GM18951 (cell line): ENCODE measurements at regions not wholly inside any gene's neighbourhood (a gene's known extent, or its start where the extent isn't known, plus 50 kb on each side); places are given as distances from the start of the nearest gene placed in this dataset.

Source experiments
- POLR2A ChIP-seq: IDR thresholded peaks from 4 replicates; pipeline ENCODE4 v1.6.1; 2011; ENCODE audit warnings: mild to moderate bottlenecking; ENCODE audit not compliant: insufficient read length, insufficient read depth; ENCODE audit errors: extremely low read depth
- in situ Hi-C: fragments of 300-500 bp; cut with MboI; formaldehyde crosslinking; loops from one replicate; pipeline ENCODE4 v1.12.0; 2022; ENCODE audit warnings: low sequenced_read_pairs, mixed read lengths, inconsistent platforms; ENCODE audit not compliant: unreplicated experiment

- TF ChIP-seq POLR2A, result no peak
- in situ Hi-C loops, result no loop called here
Observed at GRCh38 chr4:175378372-175378771, 433.7 kb downstream of the GPM6A start.

DNA sequence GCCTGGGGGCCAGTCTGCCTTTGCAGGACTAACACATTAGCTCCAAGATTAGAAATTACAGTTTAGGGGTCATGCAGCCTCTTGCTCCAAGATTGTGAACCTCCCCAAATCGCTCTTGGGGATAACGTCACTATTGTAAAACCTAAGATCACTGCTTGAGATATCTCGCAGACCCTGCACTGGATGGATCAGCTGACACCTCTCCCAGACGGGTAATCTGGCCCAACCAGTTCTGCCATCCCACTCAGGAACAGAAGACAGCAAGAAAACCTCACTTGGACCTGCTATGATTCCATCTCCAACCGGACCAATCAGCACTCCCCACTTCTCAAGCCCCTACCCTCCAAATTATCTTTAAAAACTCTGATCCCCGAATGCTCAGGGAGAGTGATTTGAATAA lies 431.2 kb downstream of the GPM6A start:
- in situ Hi-C loops, result no loop called here
- TF ChIP-seq POLR2A, result no peak

DNA sequence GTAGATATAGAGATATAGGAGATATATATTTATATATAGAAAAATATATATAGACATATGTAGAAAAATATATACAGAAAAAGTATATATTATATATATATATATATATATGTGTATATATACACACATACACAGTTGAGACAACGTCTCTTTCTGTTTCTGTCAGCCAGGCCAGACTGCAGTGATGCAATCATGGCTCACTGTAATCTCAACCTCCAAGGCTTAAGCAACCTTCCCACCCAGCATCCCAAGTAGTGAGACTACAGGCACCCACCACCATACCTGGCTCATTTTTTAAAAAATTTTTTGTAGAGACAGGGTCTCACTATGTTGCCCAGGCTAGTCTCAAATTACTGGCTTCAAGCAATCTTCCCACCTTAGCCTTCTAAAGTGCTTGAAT lies 426.3 kb downstream of the GPM6A start:
- in situ Hi-C loops, result no loop called here
- no peak for TF ChIP-seq POLR2A

DNA sequence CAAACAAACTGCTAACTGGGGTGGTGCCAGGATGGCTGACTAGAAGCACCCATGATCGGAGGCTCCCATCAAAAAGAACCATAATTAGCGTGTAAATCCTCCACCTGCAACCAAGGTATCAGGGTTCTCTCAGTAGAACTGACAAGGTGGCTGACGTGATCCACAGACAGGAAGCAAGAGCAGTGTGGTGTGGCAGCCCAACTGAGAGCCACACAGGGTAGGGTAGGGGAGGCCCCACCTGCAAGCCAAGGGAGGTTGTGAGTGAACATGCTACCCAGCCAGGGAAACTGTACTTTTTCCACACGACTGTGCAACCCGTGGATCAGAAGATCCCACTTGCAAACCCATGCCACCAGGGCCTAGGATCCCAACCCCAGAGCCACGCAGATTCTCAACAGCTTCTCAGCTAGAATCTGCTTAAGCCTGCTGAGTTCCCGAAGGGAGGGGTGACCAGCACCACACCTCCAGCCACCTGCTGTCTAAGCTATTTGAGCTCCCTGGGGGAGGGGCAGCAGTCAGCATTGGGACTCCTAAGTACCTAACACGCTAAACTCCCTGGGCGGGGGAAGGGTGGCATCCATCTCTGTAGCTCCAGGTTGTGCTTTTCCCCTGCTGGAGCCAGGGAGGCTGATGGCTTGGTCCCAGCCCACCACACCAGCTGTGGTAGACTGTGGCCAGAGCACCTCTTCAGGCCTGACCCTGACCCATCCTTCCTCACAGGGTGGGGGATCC lies 425.1 kb downstream of the GPM6A start:
- in situ Hi-C loops, result no loop called here
- no peak for TF ChIP-seq POLR2A

DNA sequence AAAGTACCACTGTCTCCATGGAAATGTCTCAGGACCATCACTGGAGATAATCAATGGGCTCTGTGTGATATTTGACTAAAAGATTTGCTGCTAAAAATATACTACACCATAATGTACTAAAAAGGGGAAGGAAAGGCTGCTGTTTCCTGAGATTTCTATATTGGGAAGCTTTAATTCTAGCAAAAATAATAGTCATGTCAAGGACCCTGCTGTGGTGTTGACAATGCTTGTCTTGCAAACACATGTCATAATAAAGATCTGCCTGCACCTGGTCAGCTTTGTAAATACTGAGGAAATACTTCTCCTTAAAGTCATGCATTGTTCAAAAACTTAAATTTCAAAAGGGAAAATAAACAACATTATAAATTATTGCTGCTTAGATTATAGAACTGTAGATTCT lies 417.9 kb downstream of the GPM6A start:
- no peak for TF ChIP-seq POLR2A
- in situ Hi-C loops, result no loop called here

DNA sequence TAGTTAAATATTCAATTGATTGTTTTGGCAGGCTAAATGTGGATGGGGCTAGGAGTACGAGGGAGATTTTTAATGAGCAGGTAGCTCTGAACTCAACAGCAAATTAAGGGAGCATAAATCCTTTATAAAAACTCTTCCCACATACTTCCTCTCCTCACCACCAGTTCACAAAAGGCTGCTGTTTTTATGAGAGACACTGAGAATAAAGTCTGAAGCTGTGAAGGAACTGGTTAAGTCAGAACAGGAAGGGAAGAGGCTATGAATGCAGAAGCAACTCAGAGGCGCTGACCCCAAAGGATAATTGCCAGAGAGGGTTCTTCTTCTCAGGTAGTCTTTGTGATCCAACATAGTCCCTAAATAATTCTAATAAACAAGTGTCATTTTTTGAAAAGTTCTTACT lies 406.1 kb downstream of the GPM6A start:
- TF ChIP-seq POLR2A, result no peak
- in situ Hi-C loops, result no loop called here

DNA sequence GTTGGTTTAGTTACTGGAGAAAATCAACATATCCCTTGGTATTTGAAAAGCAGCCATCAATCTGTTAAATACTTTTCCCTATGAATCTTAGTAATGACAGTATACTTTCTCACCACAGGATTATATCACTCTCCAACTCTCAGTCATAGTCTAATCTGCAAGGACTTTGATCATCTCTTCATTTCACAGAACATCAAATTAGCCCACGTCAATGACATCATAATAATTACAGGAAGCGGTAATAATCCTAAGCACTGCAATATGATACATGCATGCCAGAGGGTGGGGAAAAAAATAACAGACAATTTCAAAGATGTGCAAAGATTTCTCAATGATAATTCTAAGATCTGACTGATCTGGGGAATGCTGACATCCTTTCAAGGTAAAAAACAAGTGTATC lies 404.1 kb downstream of the GPM6A start:
- in situ Hi-C loops, result no loop called here
- no peak for TF ChIP-seq POLR2A

- no peak for TF ChIP-seq POLR2A
- in situ Hi-C loops, result no loop called here
Observed at GRCh38 chr4:175411251-175411650, 400.8 kb downstream of the GPM6A start.

- in situ Hi-C loops, result no loop called here
- TF ChIP-seq POLR2A, result no peak
Observed at GRCh38 chr4:175412161-175412560, 399.9 kb downstream of the GPM6A start.

GRCh38 chr4:175412746-175413145 lies 399.3 kb downstream of the GPM6A start:
- TF ChIP-seq POLR2A, result no peak
- in situ Hi-C loops, result no loop called here

GRCh38 chr4:175413561-175413960 lies 398.5 kb downstream of the GPM6A start:
- no peak for TF ChIP-seq POLR2A
- in situ Hi-C loops, result no loop called here

DNA sequence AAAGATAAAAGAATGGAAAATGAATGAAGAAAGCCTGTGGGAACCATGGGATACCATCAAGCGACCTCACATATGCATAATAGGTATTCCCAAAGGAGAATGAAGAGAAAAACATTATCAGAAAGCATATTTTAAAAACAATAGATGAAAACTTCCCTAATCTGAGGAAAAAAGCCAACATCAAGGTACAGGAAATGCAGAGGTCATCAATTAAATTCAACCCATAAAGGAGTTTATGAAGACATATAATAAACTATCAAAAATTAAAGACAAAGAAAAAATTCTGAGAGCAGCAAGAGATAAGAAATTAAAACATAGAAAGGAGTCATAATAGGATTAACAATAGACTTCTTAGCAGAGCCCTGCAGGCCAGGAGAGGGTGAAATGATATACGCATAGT lies 397.5 kb downstream of the GPM6A start:
- in situ Hi-C loops, result no loop called here
- no peak for TF ChIP-seq POLR2A

DNA sequence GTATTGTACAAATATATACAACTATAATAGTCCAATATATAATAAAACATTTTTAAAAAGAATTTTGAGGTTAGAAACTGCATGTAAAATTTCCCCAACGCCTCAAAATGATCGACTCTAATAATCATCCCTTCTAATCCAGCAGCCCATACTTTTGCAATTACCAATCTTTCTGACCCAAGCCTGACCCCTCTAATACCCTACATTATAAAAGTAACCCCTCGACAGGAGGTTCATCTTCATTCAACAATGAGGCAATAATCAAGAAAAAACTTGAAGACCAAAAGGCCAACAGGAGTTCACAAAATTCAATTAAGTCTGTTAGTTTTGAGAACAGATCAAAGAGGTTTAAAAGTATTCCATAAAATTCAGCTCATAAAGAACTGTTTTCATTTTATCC lies 393.5 kb downstream of the GPM6A start:
- no peak for TF ChIP-seq POLR2A
- in situ Hi-C loops, result no loop called here

DNA sequence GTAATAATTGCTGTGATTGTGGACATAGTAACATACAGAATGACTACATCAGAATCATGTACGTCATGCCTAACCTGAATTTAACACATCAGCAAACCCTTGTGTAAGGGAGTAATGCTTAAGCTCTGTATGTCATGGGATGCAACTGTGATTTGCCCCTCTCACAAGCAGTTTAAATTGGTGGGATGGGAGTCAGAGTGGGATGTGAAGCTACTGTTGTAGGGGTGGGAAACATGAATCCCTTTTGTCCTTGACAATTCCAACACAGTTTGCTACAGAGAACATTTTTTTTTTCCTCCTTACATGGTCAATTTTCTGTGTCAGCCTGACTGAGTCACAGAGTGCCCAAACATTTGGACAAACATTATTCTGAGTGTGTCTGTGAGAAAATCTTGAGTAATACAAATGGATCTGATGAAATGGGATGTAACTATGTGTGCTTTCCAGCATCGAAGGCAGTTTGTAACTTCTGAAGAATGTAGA lies 392.8 kb downstream of the GPM6A start:
- in situ Hi-C loops, result no loop called here
- TF ChIP-seq POLR2A, result no peak
